WTC11 (cell line): ENCODE measurements at regions not wholly inside any gene's neighbourhood (a gene's known extent, or its start where the extent isn't known, plus 50 kb on each side); places are given as distances from the start of the nearest gene placed in this dataset.

Experiments
- ATAC-seq: fragments of 200-7000 bp; cut with Tn5 transposase; 2 replicates; pipeline ENCODE4 v1.10.0; 2021; ENCODE audit warnings: mild to moderate bottlenecking, moderate library complexity
- CTCF ChIA-PET: fragments of 300-600 bp; sonication (Branson Sonifier 250); formaldehyde crosslinking; loops from one replicate; lab custom pipeline; 2021; ENCODE audit warnings: antibody characterized with exemption; lab: Charles Lee
- POLR2A ChIA-PET: fragments of 350-600 bp; sonication (Branson Sonifier 250); formaldehyde crosslinking; loops from one replicate; lab custom pipeline; 2021; ENCODE audit warnings: antibody characterized with exemption; lab: Charles Lee
- DNase-seq: peaks from one replicate; pipeline ENCODE4 v3.0.0; 2021; ENCODE audit warnings: low spot score
- H3K27ac Mint-ChIP-seq: 2 replicates; pipeline ENCODE4 v1.8.0; 2021; ENCODE audit warnings: mixed read lengths
- H3K27me3 Mint-ChIP-seq: 2 replicates; pipeline ENCODE4 v1.8.0; 2021; ENCODE audit warnings: low read depth, mild to moderate bottlenecking, moderate library complexity, mixed read lengths
- H3K36me3 Mint-ChIP-seq: 2 replicates; pipeline ENCODE4 v1.8.0; 2021; ENCODE audit warnings: mixed read lengths
- H3K4me1 Mint-ChIP-seq: 2 replicates; pipeline ENCODE4 v1.8.0; 2022; ENCODE audit warnings: mixed read lengths
- H3K4me3 Mint-ChIP-seq: 2 replicates; pipeline ENCODE4 v1.8.0; 2021; ENCODE audit warnings: mild to moderate bottlenecking, moderate library complexity, mixed read lengths
- H3K9me3 Mint-ChIP-seq: 2 replicates; pipeline ENCODE4 v1.8.0; 2021; ENCODE audit warnings: mixed read lengths
- CREM ChIP-seq: sonication (generic); formaldehyde crosslinking; IDR thresholded peaks from 2 replicates; pipeline ENCODE4 v1.8.1; 2022; ENCODE audit warnings: mild to moderate bottlenecking, missing genetic modification reagents, moderate library complexity
- FOXJ3 ChIP-seq: sonication (generic); formaldehyde crosslinking; IDR thresholded peaks from 2 replicates; pipeline ENCODE4 v1.9.0; 2021; ENCODE audit warnings: missing genetic modification reagents, mild to moderate bottlenecking, borderline replicate concordance
- GRHL2 ChIP-seq: fragments of 250-450 bp; sonication (Bioruptor Pico); IDR thresholded peaks from 2 replicates; pipeline ENCODE4 v1.8.0; 2022; ENCODE audit warnings: mild to moderate bottlenecking, moderate library complexity; ENCODE audit not compliant: insufficient replicate concordance, severe bottlenecking
- GTF2I ChIP-seq: fragments of 250-450 bp; sonication (Bioruptor Pico); conservative IDR thresholded peaks from 2 replicates; pipeline ENCODE4 v1.4.0; 2021; ENCODE audit warnings: mild to moderate bottlenecking
- IRF2 ChIP-seq: sonication (generic); formaldehyde crosslinking; IDR thresholded peaks from 2 replicates; pipeline ENCODE4 v1.8.0; 2022; ENCODE audit warnings: low read depth, missing genetic modification reagents, borderline replicate concordance
- KAT7 ChIP-seq: sonication (generic); formaldehyde crosslinking; IDR thresholded peaks from 2 replicates; pipeline ENCODE4 v1.8.1; 2023; ENCODE audit warnings: missing genetic modification reagents, mild to moderate bottlenecking, borderline replicate concordance
- TCF7 ChIP-seq: sonication (generic); formaldehyde crosslinking; IDR thresholded peaks from 2 replicates; pipeline ENCODE4 v1.8.0; 2022; ENCODE audit warnings: mild to moderate bottlenecking, low read depth, missing genetic modification reagents, moderate library complexity
- ZNF317 ChIP-seq: sonication (generic); formaldehyde crosslinking; IDR thresholded peaks from 2 replicates; pipeline ENCODE4 v1.8.1; 2023; ENCODE audit warnings: low read depth, mild to moderate bottlenecking, moderate library complexity, missing genetic modification reagents, borderline replicate concordance
- ZNF416 ChIP-seq: fragments of 250-450 bp; sonication (Bioruptor Pico); IDR thresholded peaks from 2 replicates; pipeline ENCODE4 v1.9.0; 2021; ENCODE audit warnings: mild to moderate bottlenecking, inconsistent platforms
- TF ChIP-seq, protein P1 (sequence below): sonication (generic); formaldehyde crosslinking; IDR thresholded peaks from 2 replicates; pipeline ENCODE4 v1.8.0; 2023; ENCODE audit warnings: missing genetic modification reagents
- TF ChIP-seq, protein P2 (sequence below): sonication (generic); formaldehyde crosslinking; IDR thresholded peaks from 2 replicates; pipeline ENCODE4 v1.8.0; 2022; ENCODE audit warnings: mild to moderate bottlenecking, missing genetic modification reagents
- TF ChIP-seq, protein P3 (sequence below): sonication (generic); formaldehyde crosslinking; IDR thresholded peaks from 2 replicates; pipeline ENCODE4 v1.8.0; 2022; ENCODE audit warnings: mild to moderate bottlenecking, missing genetic modification reagents
- TF ChIP-seq, protein P4 (sequence below): fragments of 250-450 bp; sonication (Bioruptor Pico); conservative IDR thresholded peaks from 2 replicates; pipeline ENCODE4 v1.9.0; 2021; ENCODE audit warnings: mild to moderate bottlenecking
- TF ChIP-seq, protein P5 (sequence below): sonication (generic); formaldehyde crosslinking; IDR thresholded peaks from 2 replicates; pipeline ENCODE4 v1.8.1; 2022; ENCODE audit warnings: mild to moderate bottlenecking, moderate library complexity, missing genetic modification reagents
- TF ChIP-seq, protein P6 (sequence below): sonication (generic); formaldehyde crosslinking; IDR thresholded peaks from 2 replicates; pipeline ENCODE4 v1.8.1; 2023; ENCODE audit warnings: mild to moderate bottlenecking, missing genetic modification reagents, borderline replicate concordance
- TF ChIP-seq, protein P7 (sequence below): sonication (generic); formaldehyde crosslinking; IDR thresholded peaks from 2 replicates; pipeline ENCODE4 v1.8.1; 2023; ENCODE audit warnings: mild to moderate bottlenecking, moderate library complexity, missing genetic modification reagents

DNA sequence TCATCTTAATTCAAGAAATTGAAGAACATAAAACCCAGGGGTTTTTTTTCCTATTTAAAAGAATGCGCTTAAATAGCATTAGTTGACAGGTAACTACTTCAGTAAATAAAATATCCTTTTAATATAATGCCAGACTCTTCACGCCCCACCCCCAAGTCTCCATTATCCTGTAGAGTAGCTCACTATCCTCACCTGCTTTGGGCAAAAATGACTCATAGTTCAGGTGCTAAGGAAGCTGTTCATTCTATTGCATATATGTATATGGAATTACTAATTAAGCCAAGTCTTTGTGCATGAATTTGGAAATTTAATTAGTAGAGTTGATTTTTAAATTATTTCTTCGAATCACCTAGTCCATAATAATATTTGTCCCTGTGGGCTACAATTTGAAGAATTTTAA is 656.8 kb upstream of the ANKRD30A start:
- TF ChIP-seq, protein P1, sequence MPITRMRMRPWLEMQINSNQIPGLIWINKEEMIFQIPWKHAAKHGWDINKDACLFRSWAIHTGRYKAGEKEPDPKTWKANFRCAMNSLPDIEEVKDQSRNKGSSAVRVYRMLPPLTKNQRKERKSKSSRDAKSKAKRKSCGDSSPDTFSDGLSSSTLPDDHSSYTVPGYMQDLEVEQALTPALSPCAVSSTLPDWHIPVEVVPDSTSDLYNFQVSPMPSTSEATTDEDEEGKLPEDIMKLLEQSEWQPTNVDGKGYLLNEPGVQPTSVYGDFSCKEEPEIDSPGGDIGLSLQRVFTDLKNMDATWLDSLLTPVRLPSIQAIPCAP (CRISPR knock-in tag) = no peak
- TF ChIP-seq KAT7 (CRISPR knock-in tag) = no peak
- no peak for TF ChIP-seq GTF2I (CRISPR knock-in tag)
- TF ChIP-seq, protein P2, sequence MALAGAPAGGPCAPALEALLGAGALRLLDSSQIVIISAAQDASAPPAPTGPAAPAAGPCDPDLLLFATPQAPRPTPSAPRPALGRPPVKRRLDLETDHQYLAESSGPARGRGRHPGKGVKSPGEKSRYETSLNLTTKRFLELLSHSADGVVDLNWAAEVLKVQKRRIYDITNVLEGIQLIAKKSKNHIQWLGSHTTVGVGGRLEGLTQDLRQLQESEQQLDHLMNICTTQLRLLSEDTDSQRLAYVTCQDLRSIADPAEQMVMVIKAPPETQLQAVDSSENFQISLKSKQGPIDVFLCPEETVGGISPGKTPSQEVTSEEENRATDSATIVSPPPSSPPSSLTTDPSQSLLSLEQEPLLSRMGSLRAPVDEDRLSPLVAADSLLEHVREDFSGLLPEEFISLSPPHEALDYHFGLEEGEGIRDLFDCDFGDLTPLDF (CRISPR knock-in tag) = no peak
- TF ChIP-seq, all 79 proteins: peak for 0
- H3K27ac Mint-ChIP-seq = no peak overlapping the region
- H3K36me3 Mint-ChIP-seq = no peaks in the 10 kb centered on the region
- POLR2A ChIA-PET = no interaction called here
- H3K4me3 Mint-ChIP-seq = no peak overlapping the region
- ATAC-seq (no peak), DNase-seq (no peak)
- CTCF ChIA-PET = no interaction called here
- H3K4me1 Mint-ChIP-seq = no peaks in the 10 kb centered on the region
- no peaks in the 10 kb centered on the region for H3K27me3 Mint-ChIP-seq
- H3K9me3 Mint-ChIP-seq = peaks cover 4% of the 10 kb centered on the region; the same call in 1 of the 2 replicates

DNA sequence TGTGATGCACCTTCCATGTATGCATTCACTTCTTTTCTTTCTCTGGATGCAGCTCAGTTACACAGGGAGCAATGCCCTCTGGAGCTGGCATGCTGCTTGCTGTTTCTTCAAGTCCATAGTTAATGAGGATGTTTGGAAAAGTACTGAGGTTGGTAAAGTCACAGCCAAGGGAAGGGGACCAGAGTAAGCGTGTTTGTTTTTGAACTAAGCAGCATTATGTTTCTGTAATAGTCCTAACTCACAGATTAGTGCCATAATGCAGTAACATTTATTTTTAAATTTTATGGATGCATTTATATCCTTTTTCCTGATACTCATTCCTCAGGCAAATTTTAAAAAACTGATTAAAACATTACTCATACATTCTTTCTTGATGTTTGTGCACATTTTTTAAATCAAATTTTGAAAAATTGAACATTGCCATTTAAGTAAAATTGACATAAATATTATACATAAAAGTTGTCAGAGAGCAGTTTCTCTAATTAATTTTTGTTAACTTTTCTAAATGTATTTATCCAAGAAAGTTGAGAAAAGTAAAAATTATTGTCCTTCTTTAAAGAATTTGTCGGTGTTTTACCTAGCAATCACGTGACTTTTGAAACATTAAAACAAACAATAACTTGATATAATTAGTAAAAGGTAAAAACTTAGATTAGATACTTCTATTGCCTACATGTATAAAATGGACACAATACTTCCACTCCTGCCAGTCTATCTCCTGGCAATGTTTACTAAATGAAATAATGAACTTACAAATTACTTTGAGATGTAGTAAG is 659.6 kb upstream of the ANKRD30A start:
- ATAC-seq = no peak
- Mint-ChIP-seq H3K9me3 (peaks cover 15% of the 10 kb centered on the region), H3K27me3 (no peaks in the 10 kb centered on the region), H3K36me3 (no peaks in the 10 kb centered on the region), H3K4me1 (no peaks in the 10 kb centered on the region), H3K27ac (no peak overlapping the region), H3K4me3 (no peak overlapping the region)
- TF ChIP-seq, protein P3, sequence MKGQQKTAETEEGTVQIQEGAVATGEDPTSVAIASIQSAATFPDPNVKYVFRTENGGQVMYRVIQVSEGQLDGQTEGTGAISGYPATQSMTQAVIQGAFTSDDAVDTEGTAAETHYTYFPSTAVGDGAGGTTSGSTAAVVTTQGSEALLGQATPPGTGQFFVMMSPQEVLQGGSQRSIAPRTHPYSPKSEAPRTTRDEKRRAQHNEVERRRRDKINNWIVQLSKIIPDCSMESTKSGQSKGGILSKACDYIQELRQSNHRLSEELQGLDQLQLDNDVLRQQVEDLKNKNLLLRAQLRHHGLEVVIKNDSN = no peak
- TF ChIP-seq, protein P4, sequence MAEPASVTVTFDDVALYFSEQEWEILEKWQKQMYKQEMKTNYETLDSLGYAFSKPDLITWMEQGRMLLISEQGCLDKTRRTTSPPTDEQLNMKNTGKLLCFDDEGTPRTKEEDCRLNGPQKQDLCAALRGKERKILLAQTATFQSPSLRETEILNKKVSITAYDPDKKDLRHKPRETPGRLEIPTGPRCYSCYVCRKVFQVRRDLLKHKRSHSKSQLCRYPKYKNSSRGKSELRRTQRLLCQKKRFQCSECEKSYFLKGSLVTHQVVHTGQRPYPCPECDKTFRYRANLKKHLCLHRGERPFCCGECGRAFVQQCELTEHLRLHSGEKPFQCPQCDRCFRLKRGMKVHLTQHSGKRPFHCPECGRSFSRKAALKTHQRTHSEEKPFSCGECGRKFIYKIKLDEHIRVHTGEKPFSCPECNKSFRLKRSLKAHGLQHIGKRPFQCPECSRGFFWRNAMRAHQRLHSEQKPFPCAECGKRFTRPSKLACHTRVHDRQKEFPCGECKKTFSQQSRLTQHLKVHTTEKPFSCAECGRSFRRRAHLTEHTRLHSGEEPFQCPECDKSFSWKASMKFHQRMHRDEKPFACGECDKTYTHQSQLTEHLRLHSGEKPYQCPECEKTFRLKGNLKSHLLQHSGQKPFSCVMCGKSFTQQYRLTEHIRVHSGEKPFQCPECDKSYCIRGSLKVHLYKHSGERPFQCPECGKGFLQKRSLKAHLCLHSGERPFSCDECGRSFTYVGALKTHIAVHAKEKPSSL (CRISPR knock-in tag) = no peak
- TF ChIP-seq, protein P2 (CRISPR knock-in tag) = no peak
- TF ChIP-seq ZNF317 (CRISPR knock-in tag) (no peak), GRHL2 (CRISPR knock-in tag) (no peak), IRF2 (CRISPR knock-in tag) (no peak), ZNF416 (CRISPR knock-in tag) (no peak), CREM (CRISPR knock-in tag) (no peak), FOXJ3 (CRISPR knock-in tag) (no peak), TCF7 (CRISPR knock-in tag) (no peak)
- TF ChIP-seq, protein P5, sequence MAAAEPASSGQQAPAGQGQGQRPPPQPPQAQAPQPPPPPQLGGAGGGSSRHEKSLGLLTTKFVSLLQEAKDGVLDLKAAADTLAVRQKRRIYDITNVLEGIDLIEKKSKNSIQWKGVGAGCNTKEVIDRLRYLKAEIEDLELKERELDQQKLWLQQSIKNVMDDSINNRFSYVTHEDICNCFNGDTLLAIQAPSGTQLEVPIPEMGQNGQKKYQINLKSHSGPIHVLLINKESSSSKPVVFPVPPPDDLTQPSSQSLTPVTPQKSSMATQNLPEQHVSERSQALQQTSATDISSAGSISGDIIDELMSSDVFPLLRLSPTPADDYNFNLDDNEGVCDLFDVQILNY = no peak
- TF ChIP-seq, protein P6, sequence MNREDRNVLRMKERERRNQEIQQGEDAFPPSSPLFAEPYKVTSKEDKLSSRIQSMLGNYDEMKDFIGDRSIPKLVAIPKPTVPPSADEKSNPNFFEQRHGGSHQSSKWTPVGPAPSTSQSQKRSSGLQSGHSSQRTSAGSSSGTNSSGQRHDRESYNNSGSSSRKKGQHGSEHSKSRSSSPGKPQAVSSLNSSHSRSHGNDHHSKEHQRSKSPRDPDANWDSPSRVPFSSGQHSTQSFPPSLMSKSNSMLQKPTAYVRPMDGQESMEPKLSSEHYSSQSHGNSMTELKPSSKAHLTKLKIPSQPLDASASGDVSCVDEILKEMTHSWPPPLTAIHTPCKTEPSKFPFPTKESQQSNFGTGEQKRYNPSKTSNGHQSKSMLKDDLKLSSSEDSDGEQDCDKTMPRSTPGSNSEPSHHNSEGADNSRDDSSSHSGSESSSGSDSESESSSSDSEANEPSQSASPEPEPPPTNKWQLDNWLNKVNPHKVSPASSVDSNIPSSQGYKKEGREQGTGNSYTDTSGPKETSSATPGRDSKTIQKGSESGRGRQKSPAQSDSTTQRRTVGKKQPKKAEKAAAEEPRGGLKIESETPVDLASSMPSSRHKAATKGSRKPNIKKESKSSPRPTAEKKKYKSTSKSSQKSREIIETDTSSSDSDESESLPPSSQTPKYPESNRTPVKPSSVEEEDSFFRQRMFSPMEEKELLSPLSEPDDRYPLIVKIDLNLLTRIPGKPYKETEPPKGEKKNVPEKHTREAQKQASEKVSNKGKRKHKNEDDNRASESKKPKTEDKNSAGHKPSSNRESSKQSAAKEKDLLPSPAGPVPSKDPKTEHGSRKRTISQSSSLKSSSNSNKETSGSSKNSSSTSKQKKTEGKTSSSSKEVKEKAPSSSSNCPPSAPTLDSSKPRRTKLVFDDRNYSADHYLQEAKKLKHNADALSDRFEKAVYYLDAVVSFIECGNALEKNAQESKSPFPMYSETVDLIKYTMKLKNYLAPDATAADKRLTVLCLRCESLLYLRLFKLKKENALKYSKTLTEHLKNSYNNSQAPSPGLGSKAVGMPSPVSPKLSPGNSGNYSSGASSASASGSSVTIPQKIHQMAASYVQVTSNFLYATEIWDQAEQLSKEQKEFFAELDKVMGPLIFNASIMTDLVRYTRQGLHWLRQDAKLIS (CRISPR knock-in tag) = no peak
- TF ChIP-seq, protein P7, sequence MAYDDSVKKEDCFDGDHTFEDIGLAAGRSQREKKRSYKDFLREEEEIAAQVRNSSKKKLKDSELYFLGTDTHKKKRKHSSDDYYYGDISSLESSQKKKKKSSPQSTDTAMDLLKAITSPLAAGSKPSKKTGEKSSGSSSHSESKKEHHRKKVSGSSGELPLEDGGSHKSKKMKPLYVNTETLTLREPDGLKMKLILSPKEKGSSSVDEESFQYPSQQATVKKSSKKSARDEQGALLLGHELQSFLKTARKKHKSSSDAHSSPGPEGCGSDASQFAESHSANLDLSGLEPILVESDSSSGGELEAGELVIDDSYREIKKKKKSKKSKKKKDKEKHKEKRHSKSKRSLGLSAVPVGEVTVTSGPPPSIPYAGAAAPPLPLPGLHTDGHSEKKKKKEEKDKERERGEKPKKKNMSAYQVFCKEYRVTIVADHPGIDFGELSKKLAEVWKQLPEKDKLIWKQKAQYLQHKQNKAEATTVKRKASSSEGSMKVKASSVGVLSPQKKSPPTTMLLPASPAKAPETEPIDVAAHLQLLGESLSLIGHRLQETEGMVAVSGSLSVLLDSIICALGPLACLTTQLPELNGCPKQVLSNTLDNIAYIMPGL (CRISPR knock-in tag) = no peak
- ChIA-PET CTCF (no interaction called here), POLR2A (no interaction called here)
- no peak for DNase-seq
